H1 (cell line): ENCODE measurements at regions not wholly inside any gene's neighbourhood (a gene's known extent, or its start where the extent isn't known, plus 50 kb on each side); places are given as distances from the start of the nearest gene placed in this dataset.

Source experiments
- CTCF ChIA-PET: fragments of 300-600 bp; sonication (Branson Sonifier 250); formaldehyde crosslinking; loops from one replicate; lab custom pipeline; 2021; ENCODE audit not compliant: partially characterized antibody; lab: Charles Lee
- POLR2A ChIA-PET: fragments of 300-600 bp; sonication (Branson Sonifier 250); formaldehyde crosslinking; loops from one replicate; lab custom pipeline; 2021; ENCODE audit warnings: inconsistent platforms; ENCODE audit not compliant: partially characterized antibody; lab: Charles Lee
- DNase-seq, 2 experiments: peaks; one replicate each; pipeline versions ENCODE4 v3.0.0 to v3.0.0-alpha.2; 2010 to 2022; ENCODE audit warnings: low spot score in 2 of 2, low read depth in 1 of 2, mixed read lengths in 1 of 2
- FAIRE-seq: peaks from 2 replicates; lab custom pipeline; 2011; peaks lifted over from hg19 to GRCh38; lab: Jason Lieb, UNC
- H2AFZ ChIP-seq: 2 replicates; pipeline ENCODE4 v1.8.1; 2012; ENCODE audit warnings: low read length, inconsistent platforms
- H2AK5ac ChIP-seq: 2 replicates; pipeline ENCODE4 v1.6.1; 2013; ENCODE audit warnings: low read depth, low read length
- H2BK120ac ChIP-seq: replicated peaks from 2 replicates; pipeline ENCODE3; 2013; ENCODE audit warnings: low read depth, low read length, inconsistent platforms
- H2BK12ac ChIP-seq: 2 replicates; pipeline ENCODE4 v1.6.1; 2013; ENCODE audit warnings: low read depth, low read length
- H2BK15ac ChIP-seq: 2 replicates; pipeline ENCODE4 v1.6.1; 2013; ENCODE audit warnings: low read length
- H2BK20ac ChIP-seq: 2 replicates; pipeline ENCODE4 v1.6.1; 2013; ENCODE audit warnings: low read length
- H2BK5ac ChIP-seq: 2 replicates; pipeline ENCODE4 v1.6.1; 2013; ENCODE audit warnings: low read depth, low read length
- H3K14ac ChIP-seq: 2 replicates; pipeline ENCODE4 v1.6.1; 2013; ENCODE audit warnings: inconsistent platforms; ENCODE audit not compliant: insufficient read length
- H3K18ac ChIP-seq: 2 replicates; pipeline ENCODE4 v1.6.1; 2013; ENCODE audit warnings: low read length; ENCODE audit errors: extremely low read depth
- H3K23ac ChIP-seq: 2 replicates; pipeline ENCODE4 v1.6.1; 2013; ENCODE audit warnings: inconsistent platforms; ENCODE audit not compliant: insufficient read length
- H3K23me2 ChIP-seq: 2 replicates; pipeline ENCODE4 v1.6.1; 2013; ENCODE audit warnings: low read depth, low read length
- H3K27ac ChIP-seq: 2 replicates; pipeline ENCODE4 v1.6.1; 2011; ENCODE audit warnings: low read depth, low read length, inconsistent platforms
- H3K27me3 ChIP-seq, 4 experiments: replicated peaks in 1 of 4; 1 replicate in 1 of 4; 2 replicates in 3 of 4; pipeline versions ENCODE4 v1.6.1 to v1.8.1; 2011 to 2013; ENCODE audit warnings: low read length in 3 of 4, mild to moderate bottlenecking in 3 of 4, inconsistent platforms in 2 of 4, mixed read lengths in 2 of 4, moderate library complexity in 1 of 4; ENCODE audit not compliant: control insufficient read depth in 3 of 4, insufficient read depth in 3 of 4; ENCODE audit errors: extremely low read depth in 1 of 4
- H3K36me3 ChIP-seq, 4 experiments: 2 replicates each; pipeline versions ENCODE4 v1.6.1 to v1.8.1; 2011 to 2013; ENCODE audit warnings: mild to moderate bottlenecking in 4 of 4, low read length in 3 of 4, moderate library complexity in 2 of 4, control low read depth in 1 of 4, inconsistent platforms in 1 of 4; ENCODE audit not compliant: insufficient read depth in 4 of 4, control insufficient read depth in 2 of 4
- H3K4ac ChIP-seq: replicated peaks from 2 replicates; pipeline ENCODE3; 2013; ENCODE audit warnings: low read length, low read depth, mixed read lengths, inconsistent platforms; ENCODE audit not compliant: insufficient read length
- H3K4me1 ChIP-seq, 4 experiments: replicated peaks in 1 of 4; 1 replicate in 1 of 4; 2 replicates in 3 of 4; pipeline versions ENCODE4 v1.6.1 to v1.8.1; 2011 to 2013; ENCODE audit warnings: low read length in 3 of 4, inconsistent platforms in 2 of 4, mixed read lengths in 1 of 4; ENCODE audit not compliant: insufficient read depth in 4 of 4, control insufficient read depth in 3 of 4
- H3K4me2 ChIP-seq, 2 experiments: 2 replicates each; pipeline versions ENCODE4 v1.6.1 to v1.8.1; 2011 to 2013; ENCODE audit warnings: low read depth in 2 of 2, low read length in 2 of 2, control low read depth in 1 of 2, inconsistent platforms in 1 of 2, mild to moderate bottlenecking in 1 of 2; ENCODE audit not compliant: insufficient read depth in 1 of 2
- H3K4me3 ChIP-seq, 4 experiments: fragments of 200-600, 300-600 bp in 1 of 4; sonication (generic), shearing (Covaris generic), sonication (Bioruptor Twin) in 1 of 4; 2 replicates each; pipeline versions ENCODE4 v1.5.1 to v1.8.1; 2011 to 2016; ENCODE audit warnings: low read length in 4 of 4, low read depth in 3 of 4, control low read depth in 2 of 4, inconsistent platforms in 2 of 4, mild to moderate bottlenecking in 2 of 4, mixed read lengths in 1 of 4, moderate library complexity in 1 of 4; ENCODE audit not compliant: insufficient read depth in 2 of 4; ENCODE audit errors: extremely low read depth in 1 of 4
- H3K56ac ChIP-seq: replicated peaks from 2 replicates; pipeline ENCODE3; 2013; ENCODE audit warnings: low read depth, mild to moderate bottlenecking, mixed read lengths, low read length, inconsistent platforms; ENCODE audit not compliant: insufficient read length
- H3K79me1 ChIP-seq: 2 replicates; pipeline ENCODE4 v1.6.1; 2013; ENCODE audit warnings: low read depth, low read length, control low read depth
- H3K79me2 ChIP-seq, 2 experiments: 2 replicates each; pipeline versions ENCODE4 v1.6.1 to v1.8.1; 2012 to 2013; ENCODE audit warnings: low read length in 2 of 2, mild to moderate bottlenecking in 2 of 2, inconsistent platforms in 1 of 2; ENCODE audit not compliant: insufficient read depth in 2 of 2, control insufficient read depth in 1 of 2
- H3K9ac ChIP-seq, 4 experiments: replicated peaks in 1 of 4; 1 replicate in 1 of 4; 2 replicates in 3 of 4; pipeline versions ENCODE4 v1.6.1 to v1.8.1; 2011 to 2013; ENCODE audit warnings: low read depth in 3 of 4, low read length in 3 of 4, control low read depth in 2 of 4, mild to moderate bottlenecking in 2 of 4, moderate library complexity in 2 of 4, inconsistent platforms in 1 of 4; ENCODE audit errors: extremely low read depth in 1 of 4
- H3K9me3 ChIP-seq, 2 experiments: 2 replicates each; pipeline versions ENCODE4 v1.6.1 to v1.8.1; 2012 to 2013; ENCODE audit warnings: mild to moderate bottlenecking in 2 of 2, moderate library complexity in 2 of 2, control low read depth in 1 of 2, inconsistent platforms in 1 of 2, low read depth in 1 of 2, low read length in 1 of 2, mixed read lengths in 1 of 2; ENCODE audit not compliant: insufficient read depth in 2 of 2
- H4K20me1 ChIP-seq, 2 experiments: replicated peaks in 1 of 2; 2 replicates each; pipeline versions ENCODE3 to v1.8.1; 2011 to 2013; ENCODE audit warnings: inconsistent platforms in 2 of 2, low read length in 2 of 2, mild to moderate bottlenecking in 1 of 2; ENCODE audit not compliant: insufficient read depth in 2 of 2, control insufficient read depth in 1 of 2
- H4K5ac ChIP-seq: 2 replicates; pipeline ENCODE4 v1.6.1; 2013; ENCODE audit warnings: low read length, low read depth, mixed read lengths, inconsistent platforms; ENCODE audit not compliant: insufficient read length
- H4K8ac ChIP-seq: 2 replicates; pipeline ENCODE4 v1.8.0; 2013; ENCODE audit warnings: mild to moderate bottlenecking, moderate library complexity, low read length, inconsistent platforms; ENCODE audit not compliant: insufficient read depth; ENCODE audit errors: extremely low read depth
- H4K91ac ChIP-seq: replicated peaks from 2 replicates; pipeline ENCODE3; 2013; ENCODE audit warnings: low read length, mixed read lengths, inconsistent platforms; ENCODE audit not compliant: insufficient read length
- EZH2 ChIP-seq: fragments of 200-600 bp; sonication (generic); IDR thresholded peaks from 2 replicates; pipeline ENCODE4 v1.7.1; 2012; ENCODE audit warnings: low read depth, mild to moderate bottlenecking, moderate library complexity, low read length, inconsistent platforms; ENCODE audit not compliant: severe bottlenecking
- NRF1 ChIP-seq: IDR thresholded peaks from 2 replicates; pipeline ENCODE4 v1.6.1; 2011; ENCODE audit warnings: mild to moderate bottlenecking, low read depth, low read length, improper control_type of control experiment
- RXRA ChIP-seq: IDR thresholded peaks from 2 replicates; pipeline ENCODE4 v1.6.1; 2011; ENCODE audit warnings: low read depth, mild to moderate bottlenecking, low read length, moderate library complexity; ENCODE audit not compliant: insufficient read depth
- SIN3A ChIP-seq, 2 experiments: IDR thresholded peaks in 1 of 2; conservative IDR thresholded peaks in 1 of 2; 2 replicates each; pipeline ENCODE4 v1.6.1; 2011 to 2012; ENCODE audit warnings: low read length in 2 of 2, improper control_type of control experiment in 1 of 2, low read depth in 1 of 2, mild to moderate bottlenecking in 1 of 2
- SP2 ChIP-seq: IDR thresholded peaks from 2 replicates; pipeline ENCODE4 v1.6.1; 2012; ENCODE audit warnings: mild to moderate bottlenecking, low read length, inconsistent platforms
- WGBS, 2 experiments: shearing (Covaris generic) in 1 of 2; methylation state at CpG; one replicate each; pipeline versions ENCODE4 v1.1.6 to v1.1.7; 2013 to 2015; ENCODE audit warnings: low lambda C conversion rate in 2 of 2, mixed read lengths in 2 of 2, inconsistent platforms in 1 of 2, low coverage in 1 of 2, missing lambda C conversion rate in 1 of 2; ENCODE audit not compliant: insufficient replicate concordance in 2 of 2, insufficient coverage in 1 of 2, insufficient read length in 1 of 2; ENCODE audit errors: extremely low coverage in 1 of 2, missing lambda C conversion rate in 1 of 2; 5-methylcytosine and 5-hydroxymethylcytosine counted together

GRCh38 chr2:237189799-237190198 is 104.1 kb downstream of the COPS8 start:
- peaks cover 0 to 3% (median 0%) of the 10 kb centered on the region in 4 experiments; a peak in 1 of 7 replicates for H3K4me1 ChIP-seq
- 83% methylated on average over 5 of the region's 5 CpGs; no CpG with 5 or more reads in 1 of the 2 experiments for WGBS, 2 experiments
- no peak overlapping the region for H3K27ac ChIP-seq
- no peak overlapping the region for H3K4me3 ChIP-seq
- no peak overlapping the region for H3K18ac ChIP-seq
- H4K5ac ChIP-seq: no peak overlapping the region
- H3K79me2 ChIP-seq: no peaks in the 10 kb centered on the region
- H3K4me2 ChIP-seq: no peak overlapping the region
- H2BK120ac ChIP-seq: no peak overlapping the region
- H3K23me2 ChIP-seq: no peaks in the 10 kb centered on the region
- H3K9ac ChIP-seq: no peak overlapping the region
- no peaks in the 10 kb centered on the region for H3K36me3 ChIP-seq
- no peak overlapping the region for H2AFZ ChIP-seq
- H2BK15ac ChIP-seq: no peak overlapping the region
- no peak overlapping the region for H2BK12ac ChIP-seq
- no peak overlapping the region for H2BK20ac ChIP-seq
- no peaks in the 10 kb centered on the region for H3K27me3 ChIP-seq
- no peaks in the 10 kb centered on the region for H3K79me1 ChIP-seq
- H3K4ac ChIP-seq: no peak overlapping the region
- no peak overlapping the region for H2BK5ac ChIP-seq
- H3K56ac ChIP-seq: no peak overlapping the region
- no peak overlapping the region for H3K14ac ChIP-seq
- H3K9me3 ChIP-seq: no peaks in the 10 kb centered on the region
- no peak overlapping the region for H2AK5ac ChIP-seq
- ChIA-PET CTCF (interaction anchor here (1.2 kb wide), 1 partner anchor 13 kb away, joined by 3 read pairs; no protein-coding TSS in a partner anchor), POLR2A (no interaction called here)
- DNase-seq: no peak
- FAIRE-seq: no peak
- H3K23ac ChIP-seq: no peak overlapping the region
- H4K8ac ChIP-seq: no peak overlapping the region
- no peak for TF ChIP-seq EZH2
- no peak for TF ChIP-seq SP2
- TF ChIP-seq NRF1: no peak
- TF ChIP-seq RXRA: no peak
- no peak for TF ChIP-seq SIN3A (conservative IDR thresholded peaks at IDR 0.05 in 1 of 2, IDR thresholded peaks at IDR 0.05 in 1 of 2; ENCODE audit: low read depth in 1 of 2, low read length in 2 of 2)
- H4K20me1 ChIP-seq: no peaks in the 10 kb centered on the region
- H4K91ac ChIP-seq: no peak overlapping the region
